Stimulated activated CD8-positive, alpha-beta memory T cell treated with anti-CD3 and anti-CD28 coated beads, Interleukin-4, amount 100 ng/mL, for 24 hours (primary cell): ENCODE measurements at regions not wholly inside any gene's neighbourhood (a gene's known extent, or its start where the extent isn't known, plus 50 kb on each side); places are given as distances from the start of the nearest gene placed in this dataset.

Source experiments
- DNase-seq: peaks from one replicate; pipeline ENCODE4 v3.0.0-alpha.2; 2020; ENCODE audit warnings: low read depth

DNA sequence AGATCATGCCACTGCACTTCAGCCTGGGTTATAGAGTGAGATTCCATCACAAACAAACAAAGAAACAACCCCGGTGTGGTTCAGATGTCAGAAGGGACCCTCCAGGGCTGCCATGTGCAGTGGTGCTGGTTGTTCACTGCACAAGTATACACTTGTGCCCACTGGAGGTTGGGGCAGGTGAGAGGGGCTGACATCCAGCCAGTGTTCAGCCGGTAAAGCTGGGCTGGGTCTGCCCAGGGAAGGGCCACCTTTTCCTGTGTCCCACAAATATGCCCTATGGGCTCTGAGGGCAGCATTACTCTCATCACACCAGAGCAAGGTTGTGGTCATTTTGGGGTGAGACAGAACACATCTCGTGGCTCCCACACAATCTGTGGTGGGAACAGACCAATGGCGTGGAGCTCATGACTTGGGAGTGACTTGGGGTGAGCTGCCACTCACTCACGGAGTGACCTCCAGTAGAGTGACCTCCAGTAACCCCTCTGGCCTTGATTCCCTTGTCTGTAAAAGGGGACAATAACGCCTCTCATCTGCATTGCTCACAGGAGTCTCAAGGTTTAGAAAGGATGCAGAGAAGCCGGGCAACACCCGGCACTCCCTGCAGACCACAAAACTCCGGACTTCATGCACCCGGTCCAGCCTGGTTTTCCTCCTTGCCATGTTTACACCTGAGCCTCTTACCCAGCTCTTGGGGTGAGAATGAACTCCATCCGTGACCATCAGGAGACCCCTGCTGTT, 69.0 kb upstream of the VRK1 start:
- no peak for DNase-seq

DNA sequence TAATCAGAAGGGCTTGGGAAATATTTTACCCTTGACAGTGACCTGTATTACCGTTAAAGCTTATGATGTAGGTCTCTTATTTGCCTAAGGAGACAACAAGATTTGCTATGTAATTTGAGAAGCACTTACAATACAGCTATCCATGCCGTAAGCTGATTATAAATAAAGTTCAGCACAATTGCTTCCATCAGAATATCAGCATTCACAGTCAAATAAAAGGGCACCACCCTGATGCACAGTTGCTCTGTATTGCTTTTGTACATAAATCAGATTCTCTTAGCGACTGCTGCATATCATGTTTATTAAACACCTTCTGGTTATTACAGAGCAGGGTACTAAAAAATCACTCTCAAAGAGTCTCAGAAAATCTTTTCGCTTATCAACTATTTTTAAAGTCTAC, 67.3 kb upstream of the VRK1 start:
- no peak for DNase-seq

DNA sequence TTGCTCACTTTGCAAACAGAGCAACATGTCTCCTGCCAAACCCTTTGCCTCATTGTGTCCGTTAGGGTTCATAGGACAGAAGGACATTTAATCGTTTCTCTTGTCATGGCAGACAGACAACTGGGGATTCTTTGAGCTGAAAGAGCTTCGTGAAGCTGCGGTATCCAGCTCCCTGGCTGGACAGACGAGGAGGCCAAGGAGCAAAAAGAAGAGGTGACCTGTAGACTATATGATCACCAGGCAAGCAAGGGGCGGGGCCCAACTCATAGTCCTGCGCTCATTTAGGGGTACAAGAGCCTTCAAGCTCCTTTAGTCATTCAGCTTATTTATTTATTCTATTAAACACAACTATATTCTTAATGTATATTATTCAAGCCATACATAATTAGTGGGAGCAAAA, 66.8 kb upstream of the VRK1 start:
- DNase-seq: no peak

DNA sequence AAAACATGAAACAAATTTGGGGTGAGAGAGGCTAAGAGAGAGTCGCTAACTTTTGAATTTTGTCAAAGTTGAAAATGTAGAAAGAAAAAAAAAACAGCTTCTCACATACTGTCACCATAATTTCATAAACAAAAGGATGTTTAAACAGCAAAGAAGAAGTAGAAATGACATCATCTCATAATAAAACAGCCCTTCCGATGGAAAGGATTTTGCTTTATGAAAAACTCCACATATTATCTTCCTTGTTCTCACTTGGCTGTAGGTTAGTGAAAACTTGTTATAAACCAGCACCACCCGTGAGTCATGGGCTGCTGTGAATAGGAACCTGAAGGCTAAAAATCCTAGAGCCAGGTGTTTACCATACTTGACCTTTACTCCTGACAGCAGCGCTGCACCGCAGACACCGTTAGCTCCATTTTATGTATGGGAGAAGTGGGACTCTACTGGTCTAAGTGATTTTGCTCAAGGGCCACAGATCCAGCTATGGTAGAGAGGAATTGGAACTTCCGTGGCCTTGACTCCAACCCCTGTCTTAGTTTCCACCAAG, 63.0 kb upstream of the VRK1 start:
- no peak for DNase-seq

DNA sequence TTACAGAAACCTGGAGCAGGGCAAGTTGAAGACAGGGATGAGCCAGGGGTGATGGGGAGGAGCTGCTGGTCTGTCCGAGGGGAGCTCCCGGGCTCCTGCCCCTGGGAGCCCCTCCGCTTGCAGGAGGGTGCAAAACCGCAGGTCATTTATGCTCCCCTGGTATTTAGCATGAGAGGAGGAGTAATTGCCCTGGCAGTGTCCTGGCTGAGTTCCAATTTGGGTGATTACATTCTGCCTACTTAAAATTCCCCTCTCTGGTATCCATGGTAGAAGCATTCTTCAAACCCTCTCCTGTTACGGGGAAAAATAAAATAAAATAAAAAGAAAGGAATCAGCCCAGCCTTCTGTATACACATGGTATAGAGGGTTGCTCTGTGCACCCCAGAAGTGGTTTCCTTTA, 61.7 kb upstream of the VRK1 start:
- no peak for DNase-seq

DNA sequence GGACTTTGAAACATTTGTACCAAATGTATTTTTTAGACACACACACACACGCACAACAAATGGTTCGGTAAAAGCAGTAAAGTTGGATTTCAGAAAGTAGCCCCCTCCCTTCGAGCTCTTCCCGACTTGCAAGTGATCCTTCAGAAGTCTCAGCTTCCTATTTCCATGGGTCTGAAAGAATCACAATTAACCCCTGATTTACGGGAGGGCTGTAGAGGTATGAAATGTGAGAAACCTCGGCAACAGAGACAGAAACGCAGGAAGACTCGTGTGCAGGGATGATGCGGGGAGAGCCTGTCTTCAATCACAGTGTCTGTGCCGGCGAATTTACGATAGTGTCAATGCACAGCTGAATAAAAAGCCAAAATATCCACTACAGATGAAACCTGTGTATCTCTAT, 60.7 kb upstream of the VRK1 start:
- no peak for DNase-seq

DNA sequence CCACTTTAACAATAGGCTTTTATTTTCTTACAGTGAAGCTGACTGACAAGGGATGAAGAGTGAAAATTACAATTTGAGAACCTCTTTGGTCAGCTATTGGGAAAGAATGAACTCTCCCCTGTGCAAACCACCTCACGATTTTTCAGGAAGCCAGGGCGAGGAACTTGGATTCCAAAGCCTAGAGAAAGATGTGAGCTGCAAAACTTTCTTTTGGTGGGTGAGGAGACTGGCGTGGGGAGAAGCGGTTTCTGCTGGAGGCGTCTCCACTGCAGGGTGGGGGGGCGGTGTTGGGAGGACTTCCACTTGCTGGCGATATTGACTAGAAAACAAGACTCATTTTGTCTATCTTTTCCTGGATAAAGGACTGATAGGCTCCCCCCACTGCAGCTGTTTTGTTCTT, 59.3 kb upstream of the VRK1 start:
- no peak for DNase-seq

DNA sequence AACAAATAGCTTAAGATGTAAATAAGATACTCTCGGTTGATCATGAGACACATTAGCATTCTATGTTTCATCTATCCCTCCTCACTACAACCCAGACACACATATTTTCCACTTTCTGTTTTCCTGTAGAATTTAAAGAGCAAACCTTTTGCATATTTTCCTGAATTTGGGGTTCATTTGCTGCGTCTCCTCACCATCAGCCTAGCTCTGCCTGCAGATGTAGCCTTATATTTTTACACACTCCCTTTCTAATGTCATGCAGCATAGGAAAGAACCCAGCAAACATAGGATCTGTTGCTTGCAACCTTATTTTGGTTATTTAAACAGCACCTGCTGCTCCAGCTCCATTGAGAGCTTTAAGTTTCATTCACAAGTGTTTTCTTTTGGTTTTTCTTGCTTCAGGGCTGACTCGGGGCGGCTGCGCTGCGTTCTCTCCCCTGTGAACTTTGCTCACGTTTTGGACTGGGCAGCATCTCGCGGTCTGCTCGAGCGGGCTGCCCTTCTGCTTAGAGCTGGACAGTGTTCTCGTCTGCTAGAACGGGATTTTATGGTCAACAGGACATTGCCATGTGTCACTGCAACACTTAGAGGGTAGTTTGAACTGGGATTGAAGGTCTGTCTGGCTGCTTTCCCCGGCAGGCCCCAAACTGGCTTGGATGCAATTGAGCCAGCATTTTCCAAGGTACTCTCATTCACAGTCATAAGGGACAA, 57.8 kb upstream of the VRK1 start:
- no peak for DNase-seq

DNA sequence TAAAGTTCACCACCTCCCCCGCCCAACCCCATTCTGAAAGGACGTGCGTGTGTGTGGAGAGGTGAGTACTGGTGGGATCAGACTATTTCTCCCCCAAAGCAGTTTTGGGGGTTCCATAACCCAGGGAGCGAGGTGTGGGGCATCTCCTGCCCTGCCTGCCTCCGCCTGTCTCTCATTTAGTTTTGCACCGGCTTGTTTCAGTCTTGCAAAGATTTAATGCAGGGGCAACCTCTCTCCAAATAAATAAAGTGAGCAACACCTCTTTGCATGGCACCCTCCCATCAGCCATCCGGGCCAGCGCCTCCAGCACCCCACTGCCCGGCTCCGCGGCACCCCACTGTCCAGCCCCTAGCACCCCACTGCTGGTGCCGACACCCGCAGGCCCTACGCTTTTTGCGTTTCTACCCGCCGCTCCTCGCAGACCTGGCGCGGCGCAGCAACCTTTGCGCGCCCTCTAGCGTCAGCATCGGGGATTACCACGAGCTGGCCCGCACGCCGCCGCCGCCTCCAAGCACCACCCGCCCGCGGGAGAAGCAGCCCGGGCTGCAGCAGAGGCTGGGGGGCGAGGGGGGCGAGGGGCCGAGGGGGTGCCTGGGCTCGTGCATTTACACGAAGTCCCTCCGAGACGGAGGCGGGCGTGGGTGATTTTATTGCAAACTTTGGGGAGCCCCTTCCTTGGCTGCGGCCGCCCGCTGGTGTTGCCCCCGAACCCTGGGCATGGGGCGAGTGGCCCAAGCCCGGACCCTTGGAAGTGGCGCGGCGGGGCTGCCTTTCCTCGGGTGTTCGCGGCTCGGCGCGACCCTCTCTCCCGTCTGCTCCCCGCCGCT, 55.8 kb upstream of the VRK1 start:
- peak; percentile 60 for DNase-seq

DNA sequence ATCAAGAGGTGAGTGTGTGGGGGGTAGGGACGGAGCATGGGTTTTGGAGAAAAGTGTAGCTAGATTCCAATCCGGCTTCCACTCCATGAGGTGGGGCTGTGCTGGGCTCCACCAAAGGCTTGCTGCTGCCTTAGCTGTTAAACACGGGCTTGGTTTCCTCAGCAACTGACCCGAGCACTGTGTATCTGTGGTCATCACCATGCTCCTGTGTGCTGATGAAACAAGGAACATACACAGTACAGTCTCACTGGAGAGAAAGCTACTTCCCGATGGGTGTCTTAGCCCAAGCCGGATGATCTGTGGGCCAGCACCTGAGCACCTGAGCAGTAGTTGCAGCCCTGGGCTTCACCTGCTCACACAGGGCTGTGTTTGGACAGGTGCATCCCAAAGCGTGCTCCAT, 52.9 kb upstream of the VRK1 start:
- DNase-seq: no peak

DNA sequence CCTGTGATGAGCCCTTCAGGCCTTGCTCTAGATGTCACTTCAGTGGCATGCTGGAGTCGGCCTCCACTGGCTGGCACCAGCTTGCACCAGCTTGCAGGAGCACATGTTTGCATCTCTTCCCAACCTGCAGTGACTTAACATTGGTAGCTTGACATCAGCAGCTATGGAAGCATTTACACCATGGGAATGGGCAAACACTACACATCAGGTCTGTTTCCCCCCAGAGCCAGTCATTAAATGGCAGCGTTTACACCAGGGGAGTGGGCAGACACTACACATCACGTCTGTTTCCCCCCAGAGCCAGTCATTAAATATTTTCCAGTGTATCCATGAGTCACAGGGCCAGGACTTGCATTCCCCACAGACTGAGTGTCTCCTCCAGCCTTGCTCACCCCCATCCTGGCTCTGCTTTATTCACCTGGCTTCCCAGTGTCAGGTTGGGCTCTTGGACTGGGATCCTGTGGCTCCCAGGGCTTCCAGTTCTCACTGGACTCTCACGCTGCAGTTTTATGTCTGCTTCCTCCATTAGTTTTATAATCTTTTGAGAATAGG, 51.6 kb upstream of the VRK1 start:
- no peak for DNase-seq

DNA sequence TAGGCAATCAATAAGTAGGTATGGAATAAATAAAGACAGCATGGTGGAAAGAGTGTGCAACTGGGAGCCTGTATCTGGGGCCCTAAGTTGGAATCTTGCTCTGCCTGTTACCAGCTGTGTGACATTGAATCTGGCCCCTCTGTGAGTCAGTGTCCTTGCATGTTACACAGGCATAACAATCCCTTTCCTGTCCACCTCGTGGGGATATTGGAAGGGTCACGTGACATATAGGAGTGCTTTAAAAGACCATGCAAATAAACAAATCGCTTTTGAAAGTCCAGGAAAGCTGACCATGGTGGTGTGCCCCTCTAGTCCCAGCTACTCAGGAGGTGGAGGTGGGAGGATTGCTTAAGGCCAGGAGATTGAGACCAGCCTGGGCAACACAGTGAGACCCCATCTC, 51.1 kb upstream of the VRK1 start:
- DNase-seq: no peak

DNA sequence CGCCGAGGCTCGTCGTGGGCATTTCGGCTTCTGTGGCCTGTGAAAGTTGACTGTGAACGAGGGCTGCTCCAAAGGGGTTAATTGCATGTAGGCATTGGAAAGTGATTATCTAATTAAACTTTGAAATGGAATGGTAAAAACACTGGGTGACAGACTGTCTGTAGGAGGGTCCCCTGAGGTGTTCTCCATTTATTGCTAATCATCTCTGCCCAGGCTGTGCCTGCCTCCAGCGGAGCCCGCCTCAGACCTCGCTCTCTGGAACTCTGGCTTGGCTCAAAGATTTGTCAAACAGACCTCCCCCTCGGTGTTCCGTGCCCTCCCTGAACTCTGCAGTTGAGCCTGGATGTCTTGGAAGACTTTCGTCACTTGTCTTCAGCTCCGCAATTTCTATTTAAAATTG, 50.2 kb upstream of the VRK1 start:
- DNase-seq: no peak
